HEK293 (cell line): ENCODE measurements at regions not wholly inside any gene's neighbourhood (a gene's known extent, or its start where the extent isn't known, plus 50 kb on each side); places are given as distances from the start of the nearest gene placed in this dataset.

Experiments used
- CTCF ChIA-PET: fragments of 350-600 bp; formaldehyde crosslinking; extraction: SDS; loops from one replicate; lab custom pipeline; 2021; ENCODE audit warnings: antibody characterized with exemption; lab: Yijun Ruan, JAX
- POLR2A ChIA-PET: fragments of 300-600 bp; formaldehyde crosslinking; extraction: SDS; loops from one replicate; lab custom pipeline; 2020; ENCODE audit warnings: antibody characterized with exemption, inconsistent platforms; lab: Yijun Ruan, JAX
- H3K27ac ChIP-seq: fragments of 200-500 bp; sonication (Bioruptor generic); 2 replicates; pipeline ENCODE4 v1.5.1; 2014; ENCODE audit warnings: low read depth, low read length, control low read depth, inconsistent platforms; ENCODE audit errors: extremely low read depth
- H3K36me3 ChIP-seq, 2 experiments: fragments of 200-500 bp in 1 of 2; sonication (Bioruptor generic) in 1 of 2; 1 replicate in 1 of 2; 2 replicates in 1 of 2; pipeline ENCODE4 v1.5.1; 2014 to 2017; ENCODE audit warnings: inconsistent platforms in 2 of 2, low read length in 2 of 2; ENCODE audit not compliant: control insufficient read depth in 2 of 2, insufficient read depth in 1 of 2
- H3K4me1 ChIP-seq: fragments of 200-500 bp; sonication (Bioruptor generic); 2 replicates; pipeline ENCODE4 v1.5.1; 2014; ENCODE audit warnings: mild to moderate bottlenecking, low read length, inconsistent platforms; ENCODE audit not compliant: control insufficient read depth, insufficient read depth
- H3K4me3 ChIP-seq: 2 replicates; pipeline ENCODE4 v1.5.1; 2011; ENCODE audit warnings: low read depth, mild to moderate bottlenecking, control low read depth, low read length, moderate library complexity
- H3K9me3 ChIP-seq: fragments of 200-500 bp; sonication (Bioruptor generic); 2 replicates; pipeline ENCODE4 v1.5.1; 2014; ENCODE audit warnings: low read depth, low read length, inconsistent platforms; ENCODE audit not compliant: control insufficient read depth, insufficient read depth
- BCL11B ChIP-seq: fragments of 450-650 bp; formaldehyde crosslinking; IDR thresholded peaks from 2 replicates; pipeline ENCODE4 v1.5.1; 2016; ENCODE audit warnings: low read depth, missing biosample characterization, missing genetic modification characterization
- GLIS2 ChIP-seq: fragments of 450-650 bp; formaldehyde crosslinking; IDR thresholded peaks from 2 replicates; pipeline ENCODE4 v1.5.1; 2016; ENCODE audit warnings: missing biosample characterization, missing genetic modification characterization
- MYNN ChIP-seq: fragments of 450-650 bp; formaldehyde crosslinking; IDR thresholded peaks from 2 replicates; pipeline ENCODE4 v1.5.1; 2016; ENCODE audit warnings: missing biosample characterization, missing genetic modification characterization, borderline replicate concordance
- OSR2 ChIP-seq: fragments of 450-650 bp; formaldehyde crosslinking; IDR thresholded peaks from 2 replicates; pipeline ENCODE4 v1.5.1; 2016; ENCODE audit warnings: missing biosample characterization, missing genetic modification characterization
- ZBTB10 ChIP-seq: fragments of 450-650 bp; formaldehyde crosslinking; IDR thresholded peaks from 2 replicates; pipeline ENCODE4 v1.5.1; 2016; ENCODE audit warnings: missing biosample characterization, missing genetic modification characterization
- ZNF146 ChIP-seq: fragments of 450-650 bp; formaldehyde crosslinking; IDR thresholded peaks from 2 replicates; pipeline ENCODE4 v1.5.1; 2016; ENCODE audit warnings: missing biosample characterization, missing genetic modification characterization
- ZNF2 ChIP-seq: fragments of 450-650 bp; formaldehyde crosslinking; IDR thresholded peaks from 2 replicates; pipeline ENCODE4 v1.5.1; 2016; ENCODE audit warnings: missing biosample characterization, missing genetic modification characterization
- ZNF214 ChIP-seq: fragments of 450-650 bp; formaldehyde crosslinking; IDR thresholded peaks from 2 replicates; pipeline ENCODE4 v1.5.1; 2017; ENCODE audit warnings: missing biosample characterization, mild to moderate bottlenecking, missing genetic modification characterization, borderline replicate concordance
- ZNF423 ChIP-seq: fragments of 450-650 bp; formaldehyde crosslinking; IDR thresholded peaks from 2 replicates; pipeline ENCODE4 v1.5.1; 2016; ENCODE audit warnings: missing biosample characterization, missing genetic modification characterization
- ZNF514 ChIP-seq: fragments of 450-650 bp; formaldehyde crosslinking; IDR thresholded peaks from 2 replicates; pipeline ENCODE4 v1.5.1; 2016; ENCODE audit warnings: missing biosample characterization, missing genetic modification characterization
- ZNF555 ChIP-seq: fragments of 450-650 bp; formaldehyde crosslinking; conservative IDR thresholded peaks from 2 replicates; pipeline ENCODE4 v1.5.1; 2017; ENCODE audit warnings: missing biosample characterization, mild to moderate bottlenecking, missing genetic modification characterization, inconsistent platforms
- ZNF623 ChIP-seq: fragments of 450-650 bp; formaldehyde crosslinking; IDR thresholded peaks from 2 replicates; pipeline ENCODE4 v1.5.1; 2016; ENCODE audit warnings: missing biosample characterization, missing genetic modification characterization
- ZNF629 ChIP-seq: fragments of 450-650 bp; formaldehyde crosslinking; IDR thresholded peaks from 2 replicates; pipeline ENCODE4 v1.5.1; 2017; ENCODE audit warnings: missing biosample characterization, missing genetic modification characterization
- ZNF707 ChIP-seq: fragments of 450-650 bp; formaldehyde crosslinking; IDR thresholded peaks from 2 replicates; pipeline ENCODE4 v1.5.1; 2016; ENCODE audit warnings: missing biosample characterization, missing genetic modification characterization
- ZNF768 ChIP-seq: fragments of 450-650 bp; formaldehyde crosslinking; IDR thresholded peaks from 2 replicates; pipeline ENCODE4 v1.5.1; 2018; ENCODE audit warnings: missing biosample characterization, mild to moderate bottlenecking, missing genetic modification characterization
- ZNF791 ChIP-seq: fragments of 450-650 bp; formaldehyde crosslinking; IDR thresholded peaks from 2 replicates; pipeline ENCODE4 v1.5.1; 2016; ENCODE audit warnings: missing biosample characterization, missing genetic modification characterization
- ZNF830 ChIP-seq: fragments of 450-650 bp; IDR thresholded peaks from 2 replicates; pipeline ENCODE4 v1.5.0; 2018; ENCODE audit warnings: missing biosample characterization, missing genetic modification characterization, low read depth, mild to moderate bottlenecking, moderate library complexity
- ZXDB ChIP-seq: fragments of 450-650 bp; formaldehyde crosslinking; IDR thresholded peaks from 2 replicates; pipeline ENCODE4 v1.5.1; 2016; ENCODE audit warnings: missing biosample characterization, missing genetic modification characterization
- TF ChIP-seq, protein P1 (sequence below): fragments of 450-650 bp; formaldehyde crosslinking; IDR thresholded peaks from 2 replicates; pipeline ENCODE4 v1.5.1; 2016; ENCODE audit warnings: missing biosample characterization, missing genetic modification characterization
- TF ChIP-seq, protein P2 (sequence below): fragments of 450-650 bp; formaldehyde crosslinking; IDR thresholded peaks from 2 replicates; pipeline ENCODE4 v1.5.1; 2016; ENCODE audit warnings: missing biosample characterization, missing genetic modification characterization
- TF ChIP-seq, protein P3 (sequence below): fragments of 450-650 bp; formaldehyde crosslinking; IDR thresholded peaks from 2 replicates; pipeline ENCODE4 v1.5.1; 2016; ENCODE audit warnings: missing biosample characterization, missing genetic modification characterization

- H3K4me3 ChIP-seq, result no peak overlapping the region
- no peaks in the 10 kb centered on the region for H3K36me3 ChIP-seq
- H3K27ac ChIP-seq, result no peak overlapping the region
- H3K4me1 ChIP-seq, result no peaks in the 10 kb centered on the region
- ChIA-PET POLR2A (no interaction called here), CTCF (no interaction called here)
- TF ChIP-seq ZNF791 (no peak), ZXDB (tag by site-specific recombination) (no peak), ZNF623 (no peak), MYNN (tag by site-specific recombination) (no peak), ZNF514 (tag by site-specific recombination) (no peak), ZNF214 (tag by site-specific recombination) (no peak), ZNF146 (tag by site-specific recombination) (no peak), ZNF768 (tag by site-specific recombination) (no peak), ZNF555 (tag by site-specific recombination) (no peak)
- TF ChIP-seq, protein P1, sequence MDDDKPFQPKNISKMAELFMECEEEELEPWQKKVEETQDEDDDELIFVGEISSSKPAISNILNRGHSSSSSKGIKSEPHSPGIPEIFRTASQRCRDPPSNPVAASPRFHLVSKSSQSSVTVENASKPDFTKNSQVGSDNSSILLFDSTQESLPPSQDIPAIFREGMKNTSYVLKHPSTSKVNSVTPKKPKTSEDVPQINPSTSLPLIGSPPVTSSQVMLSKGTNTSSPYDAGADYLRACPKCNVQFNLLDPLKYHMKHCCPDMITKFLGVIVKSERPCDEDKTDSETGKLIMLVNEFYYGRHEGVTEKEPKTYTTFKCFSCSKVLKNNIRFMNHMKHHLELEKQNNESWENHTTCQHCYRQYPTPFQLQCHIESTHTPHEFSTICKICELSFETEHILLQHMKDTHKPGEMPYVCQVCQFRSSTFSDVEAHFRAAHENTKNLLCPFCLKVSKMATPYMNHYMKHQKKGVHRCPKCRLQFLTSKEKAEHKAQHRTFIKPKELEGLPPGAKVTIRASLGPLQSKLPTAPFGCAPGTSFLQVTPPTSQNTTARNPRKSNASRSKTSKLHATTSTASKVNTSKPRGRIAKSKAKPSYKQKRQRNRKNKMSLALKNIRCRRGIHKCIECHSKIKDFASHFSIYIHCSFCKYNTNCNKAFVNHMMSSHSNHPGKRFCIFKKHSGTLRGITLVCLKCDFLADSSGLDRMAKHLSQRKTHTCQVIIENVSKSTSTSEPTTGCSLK (tag by site-specific recombination), result no peak
- H3K9me3 ChIP-seq, result no peaks in the 10 kb centered on the region
Observed at GRCh38 chr16:58824201-58824600, 90.1 kb upstream of the GOT2 start.

DNA sequence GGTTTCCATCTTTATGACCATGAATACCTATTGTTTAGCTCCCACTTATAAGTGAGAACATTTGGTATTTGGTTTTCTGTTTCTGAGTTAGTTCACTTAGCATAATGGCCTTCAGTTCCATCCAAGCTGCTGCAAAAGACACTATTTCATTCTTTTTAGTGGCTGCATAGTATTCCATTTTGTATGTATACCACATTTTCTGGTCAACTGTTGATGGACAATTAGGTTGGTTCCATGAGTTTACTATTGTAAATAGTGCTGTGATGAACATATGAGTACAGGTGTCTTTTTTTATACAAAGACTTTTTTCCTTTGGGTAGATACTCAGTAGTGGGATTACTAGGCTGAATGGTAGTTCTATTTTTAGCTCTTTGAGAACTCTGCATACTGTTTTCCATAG lies 87.8 kb upstream of the GOT2 start:
- ChIA-PET POLR2A (no interaction called here), CTCF (interaction anchor here (0.7 kb wide), 2 partner anchors 68 to 1382 kb away, joined by 3 to 5 read pairs; no protein-coding TSS in a partner anchor)
- Histone ChIP-seq H3K4me1 (no peaks in the 10 kb centered on the region), H3K4me3 (no peak overlapping the region), H3K27ac (no peak overlapping the region), H3K36me3 (no peaks in the 10 kb centered on the region), H3K9me3 (no peaks in the 10 kb centered on the region)
- TF ChIP-seq, protein P2, sequence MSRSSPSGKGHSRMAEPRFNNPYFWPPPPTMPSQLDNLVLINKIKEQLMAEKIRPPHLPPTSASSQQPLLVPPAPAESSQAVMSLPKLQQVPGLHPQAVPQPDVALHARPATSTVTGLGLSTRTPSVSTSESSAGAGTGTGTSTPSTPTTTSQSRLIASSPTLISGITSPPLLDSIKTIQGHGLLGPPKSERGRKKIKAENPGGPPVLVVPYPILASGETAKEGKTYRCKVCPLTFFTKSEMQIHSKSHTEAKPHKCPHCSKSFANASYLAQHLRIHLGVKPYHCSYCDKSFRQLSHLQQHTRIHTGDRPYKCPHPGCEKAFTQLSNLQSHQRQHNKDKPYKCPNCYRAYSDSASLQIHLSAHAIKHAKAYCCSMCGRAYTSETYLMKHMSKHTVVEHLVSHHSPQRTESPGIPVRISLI (tag by site-specific recombination), result no peak
- TF ChIP-seq, protein P3, sequence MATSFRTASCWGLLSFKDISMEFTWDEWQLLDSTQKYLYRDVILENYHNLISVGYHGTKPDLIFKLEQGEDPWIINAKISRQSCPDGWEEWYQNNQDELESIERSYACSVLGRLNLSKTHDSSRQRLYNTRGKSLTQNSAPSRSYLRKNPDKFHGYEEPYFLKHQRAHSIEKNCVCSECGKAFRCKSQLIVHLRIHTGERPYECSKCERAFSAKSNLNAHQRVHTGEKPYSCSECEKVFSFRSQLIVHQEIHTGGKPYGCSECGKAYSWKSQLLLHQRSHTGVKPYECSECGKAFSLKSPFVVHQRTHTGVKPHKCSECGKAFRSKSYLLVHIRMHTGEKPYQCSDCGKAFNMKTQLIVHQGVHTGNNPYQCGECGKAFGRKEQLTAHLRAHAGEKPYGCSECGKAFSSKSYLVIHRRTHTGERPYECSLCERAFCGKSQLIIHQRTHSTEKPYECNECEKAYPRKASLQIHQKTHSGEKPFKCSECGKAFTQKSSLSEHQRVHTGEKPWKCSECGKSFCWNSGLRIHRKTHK (tag by site-specific recombination), result no peak
- TF ChIP-seq ZNF423 (tag by site-specific recombination) (no peak), BCL11B (tag by site-specific recombination) (no peak), ZBTB10 (no peak), OSR2 (tag by site-specific recombination) (no peak), GLIS2 (tag by site-specific recombination) (no peak), ZNF2 (tag by site-specific recombination) (no peak), ZNF707 (no peak), ZNF629 (tag by site-specific recombination) (no peak), ZNF830 (tag by site-specific recombination) (no peak)
